SKM-1 treated with dmso at 0.1 percent for 144 hours (cell line): ENCODE measurements at regions not wholly inside any gene's neighbourhood (a gene's known extent, or its start where the extent isn't known, plus 50 kb on each side); places are given as distances from the start of the nearest gene placed in this dataset.
A peak's percentile ranks its signal among the peaks of the same experiment; 100 is the strongest.
"Not testable (repeated sequence)": the region's sequence is repeated elsewhere in the genome, so short reads cannot be mapped to it uniquely, and the experiment has no call there.

Experiments used
- DNase-seq: peaks from one replicate; lab custom pipeline; 2025; ENCODE audit not compliant: unreplicated experiment; lab: John Stamatoyannopoulos, UW

DNA sequence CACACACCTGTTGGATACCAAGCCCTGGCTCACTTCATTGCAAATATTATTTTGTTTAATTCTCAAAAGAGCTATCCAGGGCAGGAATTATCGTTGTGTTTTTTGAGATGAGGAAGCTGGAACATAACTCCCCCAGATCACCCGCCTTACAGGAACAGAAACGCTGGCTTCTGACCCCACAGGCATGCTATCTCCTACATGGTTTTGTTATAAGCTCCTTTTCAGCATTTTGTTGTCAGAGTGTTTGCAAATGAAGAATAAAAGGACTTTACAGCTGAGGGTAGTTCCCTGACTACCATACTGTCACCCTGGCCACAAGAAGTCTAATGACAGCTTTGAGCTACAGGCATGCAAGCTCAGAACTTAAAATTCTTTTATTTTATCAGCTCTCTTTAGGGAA lies 62.0 kb upstream of the MRPS9 start:
- DNase-seq, result no peak

DNA sequence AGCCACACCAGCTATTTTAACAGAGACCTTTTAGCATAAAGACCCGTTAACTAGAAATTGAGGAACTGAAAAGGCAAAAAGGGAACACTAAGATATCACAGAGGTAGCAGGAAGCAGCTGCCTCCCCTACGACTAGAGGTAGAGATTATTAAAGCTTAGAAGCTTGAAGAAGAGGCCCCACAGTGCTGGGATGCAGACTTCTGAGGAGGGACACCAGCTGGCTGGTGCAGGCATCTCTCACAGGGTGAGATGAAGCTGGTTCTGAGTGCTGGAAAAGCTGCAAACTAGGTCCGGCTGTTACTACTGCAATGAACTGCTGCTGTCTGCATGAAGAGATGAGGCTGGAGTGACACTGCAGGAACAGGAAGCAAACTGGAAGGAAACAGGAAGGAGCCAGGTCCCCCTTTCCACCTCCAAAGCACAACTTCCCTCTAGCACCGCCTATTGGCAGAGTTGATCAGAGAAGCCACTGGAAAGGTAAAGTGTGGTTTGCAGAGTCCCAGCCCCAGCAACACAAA lies 61.2 kb upstream of the MRPS9 start:
- peak; percentile 81 for DNase-seq

DNA sequence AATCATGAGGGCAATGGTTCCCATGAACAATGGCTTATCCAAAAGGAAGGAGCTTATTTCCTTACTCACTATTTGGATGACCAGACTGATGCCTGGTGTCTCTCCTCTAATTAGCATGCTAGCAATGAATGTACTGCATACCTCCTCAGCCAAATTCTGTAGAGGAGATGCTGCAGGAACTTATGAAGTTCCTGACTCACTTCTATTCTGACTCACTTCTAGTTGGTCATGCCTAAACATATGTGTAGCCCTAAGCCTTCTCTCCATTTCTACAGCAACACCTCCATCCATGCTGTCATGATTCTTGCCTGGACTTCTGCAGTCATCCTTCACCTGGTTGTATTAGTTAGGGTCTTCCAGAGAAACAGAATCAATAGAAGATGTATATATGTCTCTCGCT lies 59.9 kb upstream of the MRPS9 start:
- no peak for DNase-seq

DNA sequence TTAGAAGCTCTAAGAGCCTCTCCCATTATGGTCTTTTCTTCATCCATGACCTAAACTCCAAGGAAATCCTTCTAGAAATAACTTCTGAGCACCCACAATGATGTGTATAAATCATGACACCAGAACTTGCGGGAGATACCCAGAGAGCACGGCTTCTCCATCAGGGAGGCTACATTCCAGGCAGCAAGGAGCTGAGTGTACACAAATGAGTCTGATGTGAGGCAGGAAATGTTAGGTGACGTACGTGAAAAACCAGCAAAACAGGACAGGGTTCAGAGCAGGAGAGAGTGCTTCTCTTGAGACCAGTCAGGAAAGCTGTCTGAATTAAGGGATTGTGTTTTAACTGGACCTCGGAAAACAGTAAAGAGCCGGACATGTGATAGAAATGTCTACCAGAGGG lies 58.1 kb upstream of the MRPS9 start:
- DNase-seq, result not testable (repeated sequence)

DNA sequence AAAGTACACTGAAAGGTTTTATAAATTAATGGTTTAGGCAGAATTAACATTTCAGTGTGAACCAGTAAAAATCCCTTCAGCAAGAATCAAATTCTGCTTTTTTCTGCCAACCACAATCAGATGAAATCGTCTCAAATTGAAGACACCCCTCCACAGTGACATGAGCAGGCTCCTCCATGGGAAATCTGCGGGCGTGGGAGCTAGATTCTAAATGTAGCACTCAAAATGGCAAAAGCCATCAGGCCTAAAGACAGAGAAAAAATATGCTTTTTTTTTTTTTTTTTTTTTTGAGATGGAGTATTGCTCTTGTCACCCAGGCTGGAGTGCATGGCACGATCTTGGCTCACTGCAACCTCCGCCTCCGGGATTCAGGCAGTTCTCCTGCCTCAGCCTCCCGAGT lies 55.8 kb upstream of the MRPS9 start:
- DNase-seq, result no peak
